ENCODE measurements at regions not wholly inside any gene's neighbourhood (a gene's known extent, or its start where the extent isn't known, plus 50 kb on each side); places are given as distances from the start of the nearest gene placed in this dataset.

- 23 to 30% methylated on average over 23 of the region's 23 CpGs for WGBS, 2 donors
- no peak for TF ChIP-seq CTCF (IDR thresholded peaks at IDR 0.05)
- Histone ChIP-seq H3K36me3 (no peaks in the 10 kb centered on the region), H3K27me3 (peaks cover 0 to 14% (median 0%) of the 10 kb centered on the region in 4 donors), H3K9me3 (no peaks in the 10 kb centered on the region), H3K4me3 (no peak overlapping the region), H3K27ac (no peak overlapping the region), H3K4me1 (no peaks in the 10 kb centered on the region)
- DNase-seq (no peak), FAIRE-seq (no peak), ATAC-seq (no peak)
- intact Hi-C loops (cut with DNase I): no loop called here
Observed at GRCh38 chr17:77676237-77676661, 282.3 kb upstream of the TNRC6C start.

- DNase-seq: no peak
- Histone ChIP-seq H3K27me3 (peaks cover 0 to 14% (median 0%) of the 10 kb centered on the region in 4 donors), H3K4me3 (no peak overlapping the region), H3K36me3 (no peaks in the 10 kb centered on the region), H3K27ac (no peak overlapping the region), H3K4me1 (no peaks in the 10 kb centered on the region), H3K9me3 (no peaks in the 10 kb centered on the region)
- no peak for ATAC-seq
- 43 to 51% methylated on average over 4 of the region's 4 CpGs for WGBS, 2 donors
- TF ChIP-seq CTCF (IDR thresholded peaks at IDR 0.05): no peak
- no peak for FAIRE-seq
- intact Hi-C loops (cut with DNase I): no loop called here
Observed at GRCh38 chr17:77677211-77677610, 281.3 kb upstream of the TNRC6C start.

- Histone ChIP-seq H3K27me3 (peaks cover 0 to 14% (median 0%) of the 10 kb centered on the region in 4 donors), H3K27ac (no peak overlapping the region), H3K9me3 (no peaks in the 10 kb centered on the region), H3K4me3 (no peak overlapping the region), H3K36me3 (no peaks in the 10 kb centered on the region), H3K4me1 (no peaks in the 10 kb centered on the region)
- 48 to 53% methylated on average over 13 of the region's 13 CpGs for WGBS, 2 donors
- no peak for TF ChIP-seq CTCF (IDR thresholded peaks at IDR 0.05)
- no peak for FAIRE-seq
- ATAC-seq: no peak
- intact Hi-C loops (cut with DNase I): no loop called here
- DNase-seq: no peak
Observed at GRCh38 chr17:77677630-77678029, 280.9 kb upstream of the TNRC6C start.

GRCh38 chr17:77679589-77679988, 278.9 kb upstream of the TNRC6C start:
- intact Hi-C loops (cut with DNase I): no loop called here
- WGBS, 2 donors: 49 to 55% methylated on average over 9 of the region's 9 CpGs
- TF ChIP-seq CTCF (IDR thresholded peaks at IDR 0.05): no peak
- Histone ChIP-seq H3K9me3 (no peaks in the 10 kb centered on the region), H3K4me1 (no peaks in the 10 kb centered on the region), H3K36me3 (no peaks in the 10 kb centered on the region), H3K27ac (no peak overlapping the region), H3K4me3 (no peak overlapping the region), H3K27me3 (peaks cover 0 to 14% (median 0%) of the 10 kb centered on the region in 4 donors)
- no peak for FAIRE-seq
- DNase-seq: no peak
- ATAC-seq: no peak

- FAIRE-seq (no peak), DNase-seq (no peak), ATAC-seq (peak in 1 of 4 donors; percentile 22)
- intact Hi-C loops (cut with DNase I): no loop called here
- Histone ChIP-seq H3K4me3 (no peak overlapping the region), H3K27ac (no peak overlapping the region), H3K4me1 (no peaks in the 10 kb centered on the region), H3K9me3 (no peaks in the 10 kb centered on the region), H3K27me3 (peaks cover 0 to 12% (median 0%) of the 10 kb centered on the region in 4 donors), H3K36me3 (no peaks in the 10 kb centered on the region)
- TF ChIP-seq CTCF (IDR thresholded peaks at IDR 0.05): no peak
- WGBS, 2 donors: 49 to 55% methylated on average over 8 of the region's 8 CpGs
Observed at GRCh38 chr17:77681861-77682260, 276.6 kb upstream of the TNRC6C start.

Data from pancreas (tissue), 10 donors.